ENCODE measurements at regions not wholly inside any gene's neighbourhood (a gene's known extent, or its start where the extent isn't known, plus 50 kb on each side); places are given as distances from the start of the nearest gene placed in this dataset.
A peak's percentile ranks its signal among the peaks of the same experiment; 100 is the strongest.

- no peak for DNase-seq (ENCODE audit: low read depth in 1 of 2, low spot score in 1 of 2)
- H3K4me1 ChIP-seq (ENCODE audit: low read depth), result no peaks in the 10 kb centered on the region
- H3K27me3 ChIP-seq, result no peaks in the 10 kb centered on the region
- no peaks in the 10 kb centered on the region for H3K36me3 ChIP-seq
- no peak overlapping the region for H3K27ac ChIP-seq
- H3K4me3 ChIP-seq, result no peak overlapping the region
- no peak for TF ChIP-seq CTCF (IDR thresholded peaks at IDR 0.05; ENCODE audit: low read depth, low read length)
- no peaks in the 10 kb centered on the region for H3K9me3 ChIP-seq (ENCODE audit: low read depth)
Observed at GRCh38 chr12:87804386-87804785, 224.8 kb downstream of the C12orf50 start.

GRCh38 chr12:87802721-87803011 lies 226.5 kb downstream of the C12orf50 start:
- no peak overlapping the region for H3K27ac ChIP-seq
- H3K4me3 ChIP-seq, result no peak overlapping the region
- no peaks in the 10 kb centered on the region for H3K9me3 ChIP-seq (ENCODE audit: low read depth)
- DNase-seq (ENCODE audit: low read depth in 1 of 2, low spot score in 1 of 2), result no peak
- H3K36me3 ChIP-seq, result no peaks in the 10 kb centered on the region
- no peak for TF ChIP-seq CTCF (IDR thresholded peaks at IDR 0.05; ENCODE audit: low read depth, low read length)
- H3K4me1 ChIP-seq (ENCODE audit: low read depth), result no peaks in the 10 kb centered on the region
- H3K27me3 ChIP-seq, result no peaks in the 10 kb centered on the region

GRCh38 chr12:87801860-87802720 lies 227.1 kb downstream of the C12orf50 start:
- no peak for TF ChIP-seq CTCF (IDR thresholded peaks at IDR 0.05; ENCODE audit: low read depth, low read length)
- peak in 1 of 2 donors; percentile 40 for DNase-seq (ENCODE audit: low read depth in 1 of 2, low spot score in 1 of 2)
- no peaks in the 10 kb centered on the region for H3K27me3 ChIP-seq
- no peaks in the 10 kb centered on the region for H3K9me3 ChIP-seq (ENCODE audit: low read depth)
- H3K4me1 ChIP-seq (ENCODE audit: low read depth), result no peaks in the 10 kb centered on the region
- no peak overlapping the region for H3K4me3 ChIP-seq
- no peak overlapping the region for H3K27ac ChIP-seq
- no peaks in the 10 kb centered on the region for H3K36me3 ChIP-seq

- no peak for TF ChIP-seq CTCF (IDR thresholded peaks at IDR 0.05; ENCODE audit: low read depth, low read length)
- peak in 1 of 2 donors; percentile 24 for DNase-seq (ENCODE audit: low read depth in 1 of 2, low spot score in 1 of 2)
- no peaks in the 10 kb centered on the region for H3K27me3 ChIP-seq
Observed at GRCh38 chr12:87796961-87797516, 232.2 kb downstream of the C12orf50 start.

GRCh38 chr12:87795555-87795954 lies 233.6 kb downstream of the C12orf50 start:
- no peaks in the 10 kb centered on the region for H3K36me3 ChIP-seq
- no peak overlapping the region for H3K4me3 ChIP-seq
- no peak overlapping the region for H3K27ac ChIP-seq
- DNase-seq (ENCODE audit: low read depth in 1 of 2, low spot score in 1 of 2), result no peak
- no peaks in the 10 kb centered on the region for H3K27me3 ChIP-seq
- H3K4me1 ChIP-seq (ENCODE audit: low read depth), result no peaks in the 10 kb centered on the region
- no peaks in the 10 kb centered on the region for H3K9me3 ChIP-seq (ENCODE audit: low read depth)
- no peak for TF ChIP-seq CTCF (IDR thresholded peaks at IDR 0.05; ENCODE audit: low read depth, low read length)

More at GRCh38 chr12:87796961-87797516, 232.2 kb downstream of the C12orf50 start:
- H3K36me3 ChIP-seq, result no peaks in the 10 kb centered on the region
- no peak overlapping the region for H3K4me3 ChIP-seq
- H3K9me3 ChIP-seq (ENCODE audit: low read depth), result no peaks in the 10 kb centered on the region
- H3K4me1 ChIP-seq (ENCODE audit: low read depth), result no peaks in the 10 kb centered on the region
- H3K27ac ChIP-seq, result no peak overlapping the region
